OCI-LY7 (cell line): ENCODE measurements at regions not wholly inside any gene's neighbourhood (a gene's known extent, or its start where the extent isn't known, plus 50 kb on each side); places are given as distances from the start of the nearest gene placed in this dataset.

Experiments
- BruUV-seq: library from RNA; stranded (reverse); fragments of 400-500 nt; replicated peaks from 2 replicates; lab custom pipeline; 2021; lab: Mats Ljungman, UMichigan
- CTCF ChIA-PET: fragments of 300-600 bp; sonication (Branson Sonifier 250); formaldehyde crosslinking; loops from one replicate; lab custom pipeline; 2022; ENCODE audit warnings: antibody characterized with exemption; ENCODE audit not compliant: unreplicated experiment; lab: Charles Lee
- POLR2A ChIA-PET: fragments of 300-600 bp; sonication (Branson Sonifier 250); formaldehyde crosslinking; loops from one replicate; lab custom pipeline; 2022; ENCODE audit warnings: antibody characterized with exemption; lab: Charles Lee
- DNase-seq: peaks from one replicate; pipeline ENCODE4 v3.0.0-alpha.2; 2015; ENCODE audit warnings: low spot score
- H2AFZ ChIP-seq: fragments of 200-600 bp; sonication (generic), shearing (Covaris generic); 2 replicates; pipeline ENCODE4 v1.6.1; 2014; ENCODE audit warnings: mild to moderate bottlenecking, antibody characterized with exemption, low read length, moderate library complexity
- H3K27ac ChIP-seq: fragments of 200-600 bp; sonication (generic); 2 replicates; pipeline ENCODE4 v1.5.1; 2014; ENCODE audit warnings: mixed run types, low read depth, mild to moderate bottlenecking, moderate library complexity, low read length, inconsistent platforms; ENCODE audit not compliant: poor library complexity, severe bottlenecking
- H3K36me3 ChIP-seq: fragments of 200-600 bp; sonication (generic); 2 replicates; pipeline ENCODE4 v1.6.1; 2014; ENCODE audit warnings: mild to moderate bottlenecking, antibody characterized with exemption, low read length, moderate library complexity, mixed read lengths; ENCODE audit not compliant: insufficient read depth
- H3K4me1 ChIP-seq: fragments of 200-600 bp; sonication (generic); 2 replicates; pipeline ENCODE4 v1.5.1; 2014; ENCODE audit warnings: mild to moderate bottlenecking, low read length; ENCODE audit not compliant: insufficient read depth, poor library complexity, severe bottlenecking
- H3K4me2 ChIP-seq: fragments of 200-600 bp; sonication (generic); 2 replicates; pipeline ENCODE4 v1.6.1; 2014; ENCODE audit warnings: mild to moderate bottlenecking, low read length
- H3K4me3 ChIP-seq: fragments of 200-600 bp; sonication (generic); 2 replicates; pipeline ENCODE4 v1.5.1; 2014; ENCODE audit warnings: mild to moderate bottlenecking, low read depth, low read length; ENCODE audit not compliant: poor library complexity, severe bottlenecking
- H3K79me2 ChIP-seq: fragments of 200-600 bp; sonication (generic); 2 replicates; pipeline ENCODE4 v1.6.1; 2016; ENCODE audit warnings: low read depth, mild to moderate bottlenecking, low read length, moderate library complexity, mixed read lengths; ENCODE audit not compliant: insufficient read depth
- H3K9me2 ChIP-seq: fragments of 200-600 bp; sonication (generic); 2 replicates; pipeline ENCODE4 v1.6.1; 2016; ENCODE audit warnings: mild to moderate bottlenecking, low read length, mixed read lengths; ENCODE audit not compliant: insufficient read depth
- H3K9me3 ChIP-seq: fragments of 200-600 bp; sonication (generic); 2 replicates; pipeline ENCODE4 v1.6.1; 2014; ENCODE audit warnings: mild to moderate bottlenecking, mixed run types, low read length, mixed read lengths
- H4K20me1 ChIP-seq: fragments of 200-600 bp; sonication (generic); 2 replicates; pipeline ENCODE4 v1.6.1; 2014; ENCODE audit warnings: mild to moderate bottlenecking, antibody characterized with exemption, low read length, moderate library complexity, mixed read lengths; ENCODE audit not compliant: insufficient read depth
- CTCF ChIP-seq: fragments of 200-600 bp; sonication (generic); conservative IDR thresholded peaks from 2 replicates; pipeline ENCODE4 v1.5.1; 2014; ENCODE audit warnings: mild to moderate bottlenecking, antibody characterized with exemption, low read length, moderate library complexity, mixed read lengths
- EZH2phosphoT487 ChIP-seq: fragments of 200-600 bp; sonication (generic); IDR thresholded peaks from 2 replicates; pipeline ENCODE4 v1.6.1; 2018; ENCODE audit warnings: low read depth, borderline replicate concordance, mild to moderate bottlenecking, mixed run types, antibody characterized with exemption, low read length, moderate library complexity, mixed read lengths
- intact Hi-C: fragments of 100-400 bp; cut with micrococcal nuclease; formaldehyde crosslinking; loops from one replicate; pipeline ENCODE4 v1.10.0; 2022; ENCODE audit not compliant: unreplicated experiment

- Histone ChIP-seq H3K4me2 (no peak overlapping the region), H3K79me2 (no peaks in the 10 kb centered on the region), H3K4me1 (no peaks in the 10 kb centered on the region), H4K20me1 (no peaks in the 10 kb centered on the region), H2AFZ (no peak overlapping the region), H3K36me3 (no peaks in the 10 kb centered on the region), H3K9me3 (no peaks in the 10 kb centered on the region), H3K4me3 (no peak overlapping the region), H3K9me2 (no peaks in the 10 kb centered on the region), H3K27ac (no peak overlapping the region)
- no peak for DNase-seq
- BruUV-seq: no TSS peak
- intact Hi-C loops: no loop called here
- ChIA-PET CTCF (no interaction called here), POLR2A (interaction anchor here (0.8 kb wide), 1 partner anchor 12 kb away, joined by 4 read pairs; no protein-coding TSS in a partner anchor)
- TF ChIP-seq CTCF (no peak), EZH2phosphoT487 (no peak)
These were observed 2791.0 kb upstream of the PCDH20 start for GRCh38 chr13:64206430-64207225.

GRCh38 chr13:64202517-64202916 lies 2786.9 kb upstream of the PCDH20 start:
- ChIA-PET CTCF (no interaction called here), POLR2A (interaction anchor here (0.6 kb wide), 1 partner anchor 32 kb away, joined by 3 read pairs; no protein-coding TSS in a partner anchor)
- no TSS peak for BruUV-seq
- no peaks in the 10 kb centered on the region for H3K9me2 ChIP-seq
- no peak overlapping the region for H3K4me3 ChIP-seq
- no peaks in the 10 kb centered on the region for H3K36me3 ChIP-seq
- DNase-seq: no peak
- no peak overlapping the region for H2AFZ ChIP-seq
- no peaks in the 10 kb centered on the region for H4K20me1 ChIP-seq
- H3K27ac ChIP-seq: no peak overlapping the region
- H3K4me2 ChIP-seq: no peak overlapping the region
- no peak for TF ChIP-seq CTCF
- no peak for TF ChIP-seq EZH2phosphoT487
- intact Hi-C loops: no loop called here
- no peaks in the 10 kb centered on the region for H3K4me1 ChIP-seq
- H3K9me3 ChIP-seq: no peaks in the 10 kb centered on the region
- no peaks in the 10 kb centered on the region for H3K79me2 ChIP-seq

GRCh38 chr13:64197232-64197631 lies 2781.6 kb upstream of the PCDH20 start:
- Histone ChIP-seq H3K9me2 (no peaks in the 10 kb centered on the region), H3K36me3 (no peaks in the 10 kb centered on the region), H3K4me2 (no peak overlapping the region), H4K20me1 (no peaks in the 10 kb centered on the region), H3K4me1 (no peaks in the 10 kb centered on the region), H3K79me2 (no peaks in the 10 kb centered on the region), H2AFZ (no peak overlapping the region), H3K27ac (no peak overlapping the region), H3K9me3 (no peaks in the 10 kb centered on the region), H3K4me3 (no peak overlapping the region)
- ChIA-PET POLR2A (no interaction called here), CTCF (no interaction called here)
- TF ChIP-seq EZH2phosphoT487: no peak
- TF ChIP-seq CTCF: no peak
- DNase-seq: no peak
- no TSS peak for BruUV-seq
- intact Hi-C loops: no loop called here
